ENCODE measurements at regions not wholly inside any gene's neighbourhood (a gene's known extent, or its start where the extent isn't known, plus 50 kb on each side); places are given as distances from the start of the nearest gene placed in this dataset.

DNA sequence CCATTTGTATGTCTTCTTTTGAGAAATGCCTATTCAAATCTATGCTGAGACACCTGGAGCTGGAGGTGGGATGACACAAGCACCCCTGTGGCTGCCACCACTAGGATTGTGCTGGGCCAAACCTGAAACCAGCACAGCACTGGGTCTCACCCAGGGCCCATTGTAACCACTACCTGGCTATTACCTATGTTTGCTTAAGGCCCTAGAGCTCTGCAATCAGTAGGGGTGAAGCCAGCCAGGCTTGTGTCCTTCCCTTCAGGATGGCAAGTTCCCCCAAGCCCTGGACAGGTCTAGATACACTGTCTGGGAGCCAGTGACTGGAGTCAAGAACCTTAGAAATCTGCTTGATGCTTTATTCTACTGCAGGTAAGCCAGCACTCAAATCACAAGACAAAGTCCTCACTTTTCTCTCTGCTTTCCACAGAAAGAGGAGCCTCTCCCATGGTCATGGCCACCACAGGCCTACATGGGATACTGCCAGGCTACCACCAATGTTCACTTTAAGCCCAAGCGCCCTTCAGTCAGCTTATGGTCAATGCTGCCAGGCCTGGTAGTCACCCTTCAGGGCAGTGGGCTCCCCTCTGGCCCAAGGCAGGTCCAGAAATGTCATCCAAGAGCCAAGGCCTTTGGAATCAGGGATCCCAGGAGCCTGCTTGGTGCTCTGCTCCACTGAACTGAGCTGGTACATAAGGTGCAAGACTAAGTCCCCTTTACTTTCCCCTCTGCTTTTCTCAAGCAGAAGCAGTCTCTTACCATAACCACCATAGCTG is 105.3 kb downstream of the BMS1 start:
- TF ChIP-seq, protein P1, sequence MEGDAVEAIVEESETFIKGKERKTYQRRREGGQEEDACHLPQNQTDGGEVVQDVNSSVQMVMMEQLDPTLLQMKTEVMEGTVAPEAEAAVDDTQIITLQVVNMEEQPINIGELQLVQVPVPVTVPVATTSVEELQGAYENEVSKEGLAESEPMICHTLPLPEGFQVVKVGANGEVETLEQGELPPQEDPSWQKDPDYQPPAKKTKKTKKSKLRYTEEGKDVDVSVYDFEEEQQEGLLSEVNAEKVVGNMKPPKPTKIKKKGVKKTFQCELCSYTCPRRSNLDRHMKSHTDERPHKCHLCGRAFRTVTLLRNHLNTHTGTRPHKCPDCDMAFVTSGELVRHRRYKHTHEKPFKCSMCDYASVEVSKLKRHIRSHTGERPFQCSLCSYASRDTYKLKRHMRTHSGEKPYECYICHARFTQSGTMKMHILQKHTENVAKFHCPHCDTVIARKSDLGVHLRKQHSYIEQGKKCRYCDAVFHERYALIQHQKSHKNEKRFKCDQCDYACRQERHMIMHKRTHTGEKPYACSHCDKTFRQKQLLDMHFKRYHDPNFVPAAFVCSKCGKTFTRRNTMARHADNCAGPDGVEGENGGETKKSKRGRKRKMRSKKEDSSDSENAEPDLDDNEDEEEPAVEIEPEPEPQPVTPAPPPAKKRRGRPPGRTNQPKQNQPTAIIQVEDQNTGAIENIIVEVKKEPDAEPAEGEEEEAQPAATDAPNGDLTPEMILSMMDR (conservative IDR thresholded peaks at IDR 0.05; ENCODE audit: low read depth, low read length) = no peak
- TF ChIP-seq EZH2 (IDR thresholded peaks at IDR 0.05; ENCODE audit: borderline replicate concordance, low read depth, low read length, poor library complexity, severe bottlenecking) = no peak

Measured in A673 (cell line).